ENCODE measurements at regions not wholly inside any gene's neighbourhood (a gene's known extent, or its start where the extent isn't known, plus 50 kb on each side); places are given as distances from the start of the nearest gene placed in this dataset.

- DNase-seq, result no peak
Observed at GRCh38 chr5:54851449-54851848, 133.9 kb downstream of the ESM1 start.

- DNase-seq, result no peak
Observed at GRCh38 chr5:54848581-54848980, 136.8 kb downstream of the ESM1 start.

- no peak for DNase-seq
Observed at GRCh38 chr5:54845567-54845941, 139.8 kb downstream of the ESM1 start.

- no peak for DNase-seq
Observed at GRCh38 chr5:54844905-54845566, 140.4 kb downstream of the ESM1 start.

- no peak for DNase-seq
Observed at GRCh38 chr5:54844266-54844665, 141.1 kb downstream of the ESM1 start.

- no peak for DNase-seq
Observed at GRCh38 chr5:54841481-54841880, 143.9 kb downstream of the ESM1 start.

GRCh38 chr5:54838843-54839242 is 146.6 kb downstream of the ESM1 start:
- DNase-seq, result no peak

GRCh38 chr5:54837981-54838380 is 147.4 kb downstream of the ESM1 start:
- DNase-seq, result no peak

GRCh38 chr5:54837093-54837492 is 148.3 kb downstream of the ESM1 start:
- no peak for DNase-seq

- no peak for DNase-seq
Observed at GRCh38 chr5:54835647-54836046, 149.7 kb downstream of the ESM1 start.

GRCh38 chr5:54834121-54834842 is 151.1 kb downstream of the ESM1 start:
- DNase-seq, result no peak

GRCh38 chr5:54833590-54833989 is 151.8 kb downstream of the ESM1 start:
- DNase-seq, result no peak

- DNase-seq, result no peak
Observed at GRCh38 chr5:54832858-54833257, 152.5 kb downstream of the ESM1 start.

- no peak for DNase-seq
Observed at GRCh38 chr5:54832045-54832444, 153.3 kb downstream of the ESM1 start.

- DNase-seq, result no peak
Observed at GRCh38 chr5:54831233-54831632, 154.2 kb downstream of the ESM1 start.

- no peak for DNase-seq
Observed at GRCh38 chr5:54829676-54830535, 155.5 kb downstream of the ESM1 start.

GRCh38 chr5:54829102-54829501 is 156.3 kb downstream of the ESM1 start:
- DNase-seq, result no peak

- no peak for DNase-seq
Observed at GRCh38 chr5:54828151-54828550, 157.2 kb downstream of the ESM1 start.

- no peak for DNase-seq
Observed at GRCh38 chr5:54825005-54825404, 160.4 kb downstream of the ESM1 start.

GRCh38 chr5:54823006-54823405 is 162.4 kb downstream of the ESM1 start:
- DNase-seq, result no peak

- no peak for DNase-seq
Observed at GRCh38 chr5:54822324-54822687, 163.1 kb downstream of the ESM1 start.

- no peak for DNase-seq
Observed at GRCh38 chr5:54821445-54822323, 163.7 kb downstream of the ESM1 start.

All from activated gamma-delta T cell treated with Interleukin-2 at 50 U/mL for 16 hours (primary cell).